ENCODE measurements at regions not wholly inside any gene's neighbourhood (a gene's known extent, or its start where the extent isn't known, plus 50 kb on each side); places are given as distances from the start of the nearest gene placed in this dataset.

- H3K27me3 Mint-ChIP-seq (ENCODE audit: low read depth, unreplicated experiment) = no peaks in the 10 kb centered on the region
- no peak for DNase-seq (ENCODE audit: low read depth)
Observed at GRCh38 chr3:117873249-117873600, 1161.4 kb downstream of the IGSF11 start.

GRCh38 chr3:117874028-117874690 lies 1160.5 kb downstream of the IGSF11 start:
- H3K4me3 ChIP-seq (ENCODE audit: insufficient read depth, low read depth, low read length) = no peak overlapping the region
- H3K27me3 Mint-ChIP-seq (ENCODE audit: low read depth, unreplicated experiment) = no peaks in the 10 kb centered on the region
- H3K9me3 ChIP-seq (ENCODE audit: insufficient read depth, low read depth, low read length) = no peaks in the 10 kb centered on the region
- peaks cover 20% of the 10 kb centered on the region for H3K4me1 Mint-ChIP-seq (ENCODE audit: low read depth, unreplicated experiment)
- H3K36me3 Mint-ChIP-seq (ENCODE audit: low read depth, unreplicated experiment) = no peaks in the 10 kb centered on the region
- no peak overlapping the region for H3K4me3 Mint-ChIP-seq (ENCODE audit: unreplicated experiment)
- H3K9me3 Mint-ChIP-seq (ENCODE audit: unreplicated experiment) = no peaks in the 10 kb centered on the region
- H4K20me1 ChIP-seq (ENCODE audit: insufficient read depth, low read length) = no peaks in the 10 kb centered on the region
- H3K27ac Mint-ChIP-seq (ENCODE audit: unreplicated experiment) = no peak overlapping the region
- H3K4me1 ChIP-seq (ENCODE audit: insufficient read depth, low read length) = no peaks in the 10 kb centered on the region
- H3K79me2 ChIP-seq (ENCODE audit: insufficient read depth, low read length) = no peaks in the 10 kb centered on the region
- no peaks in the 10 kb centered on the region for H3K27me3 ChIP-seq (ENCODE audit: insufficient read depth, low read length)
- H3K9ac ChIP-seq (ENCODE audit: low read length) = no peak overlapping the region
- no peak for TF ChIP-seq EZH2 (IDR thresholded peaks at IDR 0.05; ENCODE audit: insufficient read depth, low read length)
- no peak overlapping the region for H2AFZ ChIP-seq (ENCODE audit: low read depth, low read length)
- H3K27ac ChIP-seq (ENCODE audit: low read depth, low read length) = no peak overlapping the region
- no peak overlapping the region for H3K4me2 ChIP-seq (ENCODE audit: low read length)
- FAIRE-seq (no peak), DNase-seq (ENCODE audit: low read depth) (peak; percentile 42)
- no peaks in the 10 kb centered on the region for H3K36me3 ChIP-seq (ENCODE audit: insufficient read depth, low read length)

More at GRCh38 chr3:117873249-117873600, 1161.4 kb downstream of the IGSF11 start:
- Histone ChIP-seq H2AFZ (ENCODE audit: low read depth, low read length) (no peak overlapping the region), H3K4me3 (ENCODE audit: insufficient read depth, low read depth, low read length) (no peak overlapping the region), H4K20me1 (ENCODE audit: insufficient read depth, low read length) (no peaks in the 10 kb centered on the region), H3K79me2 (ENCODE audit: insufficient read depth, low read length) (no peaks in the 10 kb centered on the region), H3K9me3 (ENCODE audit: insufficient read depth, low read depth, low read length) (no peaks in the 10 kb centered on the region), H3K36me3 (ENCODE audit: insufficient read depth, low read length) (no peaks in the 10 kb centered on the region), H3K27ac (ENCODE audit: low read depth, low read length) (no peak overlapping the region), H3K9ac (ENCODE audit: low read length) (no peak overlapping the region), H3K27me3 (ENCODE audit: insufficient read depth, low read length) (no peaks in the 10 kb centered on the region), H3K4me1 (ENCODE audit: insufficient read depth, low read length) (no peaks in the 10 kb centered on the region), H3K4me2 (ENCODE audit: low read length) (no peak overlapping the region)
- Mint-ChIP-seq H3K27ac (ENCODE audit: unreplicated experiment) (no peak overlapping the region), H3K4me3 (ENCODE audit: unreplicated experiment) (no peak overlapping the region), H3K4me1 (ENCODE audit: low read depth, unreplicated experiment) (peaks cover 20% of the 10 kb centered on the region), H3K36me3 (ENCODE audit: low read depth, unreplicated experiment) (no peaks in the 10 kb centered on the region), H3K9me3 (ENCODE audit: unreplicated experiment) (no peaks in the 10 kb centered on the region)
- FAIRE-seq = no peak
- TF ChIP-seq EZH2 (IDR thresholded peaks at IDR 0.05; ENCODE audit: insufficient read depth, low read length) = no peak

- no peak for FAIRE-seq
- DNase-seq (ENCODE audit: low read depth) = no peak
- H3K27ac ChIP-seq (ENCODE audit: low read depth, low read length) = no peak overlapping the region
- H3K4me1 Mint-ChIP-seq (ENCODE audit: low read depth, unreplicated experiment) = peaks cover 20% of the 10 kb centered on the region
- no peak overlapping the region for H3K4me3 Mint-ChIP-seq (ENCODE audit: unreplicated experiment)
- no peak overlapping the region for H2AFZ ChIP-seq (ENCODE audit: low read depth, low read length)
- H4K20me1 ChIP-seq (ENCODE audit: insufficient read depth, low read length) = no peaks in the 10 kb centered on the region
- H3K27me3 ChIP-seq (ENCODE audit: insufficient read depth, low read length) = no peaks in the 10 kb centered on the region
- H3K9me3 ChIP-seq (ENCODE audit: insufficient read depth, low read depth, low read length) = no peaks in the 10 kb centered on the region
- H3K27ac Mint-ChIP-seq (ENCODE audit: unreplicated experiment) = no peak overlapping the region
- no peak overlapping the region for H3K9ac ChIP-seq (ENCODE audit: low read length)
- H3K36me3 Mint-ChIP-seq (ENCODE audit: low read depth, unreplicated experiment) = no peaks in the 10 kb centered on the region
- no peak overlapping the region for H3K4me2 ChIP-seq (ENCODE audit: low read length)
- no peaks in the 10 kb centered on the region for H3K27me3 Mint-ChIP-seq (ENCODE audit: low read depth, unreplicated experiment)
- no peaks in the 10 kb centered on the region for H3K9me3 Mint-ChIP-seq (ENCODE audit: unreplicated experiment)
- no peaks in the 10 kb centered on the region for H3K79me2 ChIP-seq (ENCODE audit: insufficient read depth, low read length)
- H3K4me1 ChIP-seq (ENCODE audit: insufficient read depth, low read length) = no peaks in the 10 kb centered on the region
- no peak overlapping the region for H3K4me3 ChIP-seq (ENCODE audit: insufficient read depth, low read depth, low read length)
- no peak for TF ChIP-seq CTCF (IDR thresholded peaks at IDR 0.05; ENCODE audit: insufficient read depth, low read depth, low read length)
- TF ChIP-seq EZH2 (IDR thresholded peaks at IDR 0.05; ENCODE audit: insufficient read depth, low read length) = no peak
- H3K36me3 ChIP-seq (ENCODE audit: insufficient read depth, low read length) = no peaks in the 10 kb centered on the region
Observed at GRCh38 chr3:117874904-117875874, 1159.5 kb downstream of the IGSF11 start.

All from astrocyte (in vitro differentiated cells and primary cell).